Smooth muscle cell (in vitro differentiated cells): ENCODE measurements at regions not wholly inside any gene's neighbourhood (a gene's known extent, or its start where the extent isn't known, plus 50 kb on each side); places are given as distances from the start of the nearest gene placed in this dataset.

ENCODE experiments used
- DNase-seq: peaks from one replicate; lab custom pipeline; 2025; ENCODE audit not compliant: unreplicated experiment; lab: John Stamatoyannopoulos, UW
- H2AFZ ChIP-seq: fragments of 200-600 bp; sonication (generic); 2 replicates; pipeline ENCODE4 v1.6.0; 2016; ENCODE audit warnings: antibody characterized with exemption, low read depth, mild to moderate bottlenecking
- H3F3A ChIP-seq: fragments of 200-600 bp; sonication (generic); 2 replicates; pipeline ENCODE4 v1.6.0; 2017; ENCODE audit warnings: antibody characterized with exemption, low read depth
- H3K27ac ChIP-seq: fragments of 200-600 bp; sonication (generic); 2 replicates; pipeline ENCODE4 v1.5.1; 2016; ENCODE audit warnings: low read depth, mild to moderate bottlenecking
- H3K27me3 ChIP-seq: fragments of 200-600 bp; sonication (generic); 2 replicates; pipeline ENCODE4 v1.6.1; 2016; ENCODE audit warnings: low read depth, mild to moderate bottlenecking
- H3K36me3 ChIP-seq: fragments of 200-600 bp; sonication (generic); 2 replicates; pipeline ENCODE4 v1.5.1; 2016; ENCODE audit warnings: low read depth
- H3K4me1 ChIP-seq: fragments of 200-600 bp; sonication (generic); 2 replicates; pipeline ENCODE4 v1.5.1; 2016; ENCODE audit warnings: low read depth
- H3K4me2 ChIP-seq: fragments of 200-600 bp; sonication (generic); 2 replicates; pipeline ENCODE4 v1.6.0; 2016; ENCODE audit warnings: mild to moderate bottlenecking
- H3K4me3 ChIP-seq: fragments of 200-600 bp; sonication (generic); 2 replicates; pipeline ENCODE4 v1.5.1; 2016; ENCODE audit warnings: mild to moderate bottlenecking
- H3K79me2 ChIP-seq: fragments of 200-600 bp; sonication (generic); 2 replicates; pipeline ENCODE4 v1.6.0; 2016; ENCODE audit warnings: low read depth, mild to moderate bottlenecking
- H3K9ac ChIP-seq: fragments of 200-600 bp; sonication (generic); 2 replicates; pipeline ENCODE4 v1.6.0; 2016; ENCODE audit warnings: low read depth
- H3K9me3 ChIP-seq: fragments of 200-600 bp; sonication (generic); replicated peaks from 2 replicates; pipeline ENCODE4 v1.5.1; 2016; ENCODE audit warnings: low read depth
- H4K20me1 ChIP-seq: fragments of 200-600 bp; sonication (generic); 2 replicates; pipeline ENCODE4 v1.6.0; 2016; ENCODE audit warnings: low read depth
- CTCF ChIP-seq: fragments of 200-600 bp; sonication (generic); IDR thresholded peaks from 2 replicates; pipeline ENCODE4 v1.5.1; 2017; ENCODE audit warnings: borderline replicate concordance, mild to moderate bottlenecking, antibody characterized with exemption; ENCODE audit not compliant: insufficient read depth, poor library complexity, severe bottlenecking
- WGBS: methylation state at CpG from one replicate; pipeline ENCODE4 v1.1.7; 2016; ENCODE audit warnings: low lambda C conversion rate; 5-methylcytosine and 5-hydroxymethylcytosine counted together

- no peaks in the 10 kb centered on the region for H3K27me3 ChIP-seq
- no peaks in the 10 kb centered on the region for H3K4me1 ChIP-seq
- H3K9me3 ChIP-seq, result no peaks in the 10 kb centered on the region
- no peaks in the 10 kb centered on the region for H4K20me1 ChIP-seq
- no peak overlapping the region for H3K4me3 ChIP-seq
- DNase-seq, result no peak
- no peak overlapping the region for H3K4me2 ChIP-seq
- WGBS, result 85% methylated on average over 17 of the region's 17 CpGs
- H3F3A ChIP-seq, result no peaks in the 10 kb centered on the region
- no peaks in the 10 kb centered on the region for H3K36me3 ChIP-seq
- no peak overlapping the region for H2AFZ ChIP-seq
- TF ChIP-seq CTCF, result no peak
- no peak overlapping the region for H3K9ac ChIP-seq
- no peak overlapping the region for H3K27ac ChIP-seq
- H3K79me2 ChIP-seq, result no peaks in the 10 kb centered on the region
These were observed 167.3 kb upstream of the ALKAL2 start for GRCh38 chr2:455015-455705.

- Histone ChIP-seq H3K36me3 (no peaks in the 10 kb centered on the region), H3K9ac (no peak overlapping the region), H3K27me3 (no peaks in the 10 kb centered on the region), H3K27ac (no peak overlapping the region), H4K20me1 (no peaks in the 10 kb centered on the region), H3K4me1 (no peaks in the 10 kb centered on the region), H3K4me2 (no peak overlapping the region), H2AFZ (no peak overlapping the region), H3K4me3 (no peak overlapping the region), H3K9me3 (no peaks in the 10 kb centered on the region), H3K79me2 (no peaks in the 10 kb centered on the region), H3F3A (no peaks in the 10 kb centered on the region)
- no peak for DNase-seq
- no peak for TF ChIP-seq CTCF
- WGBS, result 91% methylated on average over 11 of the region's 11 CpGs
These were observed 165.2 kb upstream of the ALKAL2 start for GRCh38 chr2:453132-453531.

GRCh38 chr2:451495-451894 lies 163.6 kb upstream of the ALKAL2 start:
- H3K79me2 ChIP-seq, result no peaks in the 10 kb centered on the region
- H3K9ac ChIP-seq, result no peak overlapping the region
- H3K4me1 ChIP-seq, result no peaks in the 10 kb centered on the region
- no peak overlapping the region for H2AFZ ChIP-seq
- no peaks in the 10 kb centered on the region for H3K36me3 ChIP-seq
- TF ChIP-seq CTCF, result no peak
- no peaks in the 10 kb centered on the region for H3K27me3 ChIP-seq
- no peaks in the 10 kb centered on the region for H3F3A ChIP-seq
- H3K27ac ChIP-seq, result no peak overlapping the region
- WGBS, result 90% methylated on average over 16 of the region's 16 CpGs
- no peaks in the 10 kb centered on the region for H3K9me3 ChIP-seq
- no peaks in the 10 kb centered on the region for H4K20me1 ChIP-seq
- no peak overlapping the region for H3K4me3 ChIP-seq
- no peak for DNase-seq
- no peak overlapping the region for H3K4me2 ChIP-seq

GRCh38 chr2:449246-450067 lies 161.6 kb upstream of the ALKAL2 start:
- H4K20me1 ChIP-seq, result no peaks in the 10 kb centered on the region
- H3K4me3 ChIP-seq, result no peak overlapping the region
- H2AFZ ChIP-seq, result no peak overlapping the region
- WGBS, result 72% methylated on average over 6 of the region's 6 CpGs
- H3K79me2 ChIP-seq, result no peaks in the 10 kb centered on the region
- no peaks in the 10 kb centered on the region for H3F3A ChIP-seq
- H3K9me3 ChIP-seq, result no peaks in the 10 kb centered on the region
- no peaks in the 10 kb centered on the region for H3K27me3 ChIP-seq
- TF ChIP-seq CTCF, result no peak
- H3K27ac ChIP-seq, result no peak overlapping the region
- H3K4me2 ChIP-seq, result no peak overlapping the region
- no peak for DNase-seq
- no peaks in the 10 kb centered on the region for H3K36me3 ChIP-seq
- no peaks in the 10 kb centered on the region for H3K4me1 ChIP-seq
- no peak overlapping the region for H3K9ac ChIP-seq
